GM12878 (cell line): ENCODE measurements at regions not wholly inside any gene's neighbourhood (a gene's known extent, or its start where the extent isn't known, plus 50 kb on each side); places are given as distances from the start of the nearest gene placed in this dataset.
A peak's percentile ranks its signal among the peaks of the same experiment; 100 is the strongest.
"Not testable (repeated sequence)": the region's sequence is repeated elsewhere in the genome, so short reads cannot be mapped to it uniquely, and the experiment has no call there.

Experiments used
- ATAC-seq: fragments of 200-7000 bp; cut with Tn5 transposase; 3 replicates; pipeline ENCODE4 v1.9.1; 2020; ENCODE audit warnings: mild to moderate bottlenecking, moderate library complexity
- BruUV-seq: library from RNA; stranded (reverse); fragments of 400-500 nt; replicated peaks from 2 replicates; lab custom pipeline; 2021; lab: Mats Ljungman, UMichigan
- CTCF ChIA-PET: fragments of 300-600 bp; sonication (Branson Sonifier 250); formaldehyde crosslinking; extraction: SDS; loops from one replicate; lab custom pipeline; 2021; ENCODE audit warnings: inconsistent platforms; lab: Yijun Ruan, JAX
- POLR2A ChIA-PET: fragments of 350-600 bp; formaldehyde crosslinking; extraction: SDS; loops from one replicate; lab custom pipeline; 2021; ENCODE audit warnings: inconsistent platforms; lab: Charles Lee
- RAD21 ChIA-PET: fragments of 300-600 bp; sonication (Branson Sonifier 250); formaldehyde crosslinking; loops from one replicate; lab custom pipeline; 2023; ENCODE audit warnings: antibody characterized with exemption; ENCODE audit not compliant: unreplicated experiment; lab: Charles Lee
- SMC1A ChIA-PET: fragments of 300-600 bp; sonication (Branson Sonifier 250); formaldehyde crosslinking; loops from one replicate; lab custom pipeline; 2023; ENCODE audit not compliant: unreplicated experiment, uncharacterized antibody; lab: Charles Lee
- DNase-seq: peaks from one replicate; pipeline ENCODE4 v3.0.0-alpha.2; 2011; ENCODE audit warnings: low read depth, low spot score
- FAIRE-seq: peaks from 3 replicates; lab custom pipeline; 2011; peaks lifted over from hg19 to GRCh38; lab: Jason Lieb, UNC
- H2AFZ ChIP-seq: 2 replicates; pipeline ENCODE4 v1.6.0; 2011; ENCODE audit warnings: low read depth, low read length, control low read depth; ENCODE audit not compliant: control insufficient read depth
- H3K27ac ChIP-seq: 2 replicates; pipeline ENCODE4 v1.5.1; 2011; ENCODE audit warnings: control low read depth; ENCODE audit not compliant: control insufficient read depth, insufficient read depth
- H3K27me3 ChIP-seq, 2 experiments: replicated peaks in 1 of 2; 2 replicates each; pipeline versions ENCODE4 v1.6.0 to v1.6.1; 2011; ENCODE audit warnings: low read length in 1 of 2; ENCODE audit not compliant: control insufficient read depth in 2 of 2, insufficient read depth in 2 of 2
- H3K36me3 ChIP-seq, 2 experiments: 2 replicates each; pipeline ENCODE4 v1.5.1; 2011; ENCODE audit warnings: low read length in 1 of 2; ENCODE audit not compliant: control insufficient read depth in 2 of 2, insufficient read depth in 2 of 2
- H3K4me1 ChIP-seq: 2 replicates; pipeline ENCODE4 v1.6.1; 2011; ENCODE audit warnings: mild to moderate bottlenecking, low read length, moderate library complexity, mixed read lengths; ENCODE audit not compliant: control insufficient read depth, insufficient read depth
- H3K4me2 ChIP-seq: 2 replicates; pipeline ENCODE4 v1.6.0; 2011; ENCODE audit warnings: control low read depth; ENCODE audit not compliant: control insufficient read depth, insufficient read depth
- H3K4me3 ChIP-seq: fragments of 200-600 bp; sonication (generic); 2 replicates; pipeline ENCODE4 v1.5.1; 2016
- H3K79me2 ChIP-seq: 2 replicates; pipeline ENCODE4 v1.6.0; 2011; ENCODE audit warnings: low read length; ENCODE audit not compliant: control insufficient read depth, insufficient read depth
- H3K9ac ChIP-seq: 2 replicates; pipeline ENCODE4 v1.8.0; 2011; ENCODE audit warnings: low read length, control low read depth, mixed read lengths; ENCODE audit not compliant: control insufficient read depth, insufficient read depth
- H3K9me3 ChIP-seq: replicated peaks from 3 replicates; pipeline ENCODE4 v1.5.1; 2011; ENCODE audit warnings: mild to moderate bottlenecking, low read length; ENCODE audit not compliant: control insufficient read depth, insufficient read depth
- H4K20me1 ChIP-seq: 2 replicates; pipeline ENCODE4 v1.6.0; 2011; ENCODE audit not compliant: control insufficient read depth, insufficient read depth
- RAD21 ChIP-seq: IDR thresholded peaks from 2 replicates; pipeline ENCODE4 v1.6.1; 2011; ENCODE audit warnings: mild to moderate bottlenecking, low read depth, low read length, moderate library complexity; ENCODE audit not compliant: insufficient read depth
- SMC3 ChIP-seq: IDR thresholded peaks from 2 replicates; pipeline ENCODE4 v1.6.1; 2011; ENCODE audit warnings: low read length, improper control_type of control experiment, borderline replicate concordance
- WGBS: methylation state at CpG from one replicate; pipeline ENCODE4 v1.1.6; 2016; ENCODE audit warnings: low lambda C conversion rate; ENCODE audit not compliant: insufficient replicate concordance, insufficient coverage; ENCODE audit errors: missing lambda C conversion rate; 5-methylcytosine and 5-hydroxymethylcytosine counted together
- in situ Hi-C: fragments of 300-500 bp; cut with MboI; formaldehyde crosslinking; loops from 9 replicates; pipeline ENCODE4 v1.14.3; 2018; ENCODE audit warnings: mixed read lengths
- intact Hi-C: fragments of 100-400 bp; cut with micrococcal nuclease; formaldehyde crosslinking; loops from one replicate; pipeline ENCODE4 v1.14.2; 2022; ENCODE audit not compliant: unreplicated experiment
- TF ChIP-seq, protein P1 (sequence below), 3 experiments: IDR thresholded peaks in 2 of 3; conservative IDR thresholded peaks in 1 of 3; 2 replicates each; pipeline ENCODE4 v1.5.1; 2011; ENCODE audit warnings: low read depth in 3 of 3, low read length in 3 of 3, mild to moderate bottlenecking in 3 of 3, control low read depth in 2 of 3, moderate library complexity in 2 of 3, inconsistent platforms in 1 of 3, mixed read lengths in 1 of 3; ENCODE audit not compliant: control insufficient read depth in 2 of 3, insufficient read depth in 1 of 3; ENCODE audit errors: extremely low read depth in 1 of 3

DNA sequence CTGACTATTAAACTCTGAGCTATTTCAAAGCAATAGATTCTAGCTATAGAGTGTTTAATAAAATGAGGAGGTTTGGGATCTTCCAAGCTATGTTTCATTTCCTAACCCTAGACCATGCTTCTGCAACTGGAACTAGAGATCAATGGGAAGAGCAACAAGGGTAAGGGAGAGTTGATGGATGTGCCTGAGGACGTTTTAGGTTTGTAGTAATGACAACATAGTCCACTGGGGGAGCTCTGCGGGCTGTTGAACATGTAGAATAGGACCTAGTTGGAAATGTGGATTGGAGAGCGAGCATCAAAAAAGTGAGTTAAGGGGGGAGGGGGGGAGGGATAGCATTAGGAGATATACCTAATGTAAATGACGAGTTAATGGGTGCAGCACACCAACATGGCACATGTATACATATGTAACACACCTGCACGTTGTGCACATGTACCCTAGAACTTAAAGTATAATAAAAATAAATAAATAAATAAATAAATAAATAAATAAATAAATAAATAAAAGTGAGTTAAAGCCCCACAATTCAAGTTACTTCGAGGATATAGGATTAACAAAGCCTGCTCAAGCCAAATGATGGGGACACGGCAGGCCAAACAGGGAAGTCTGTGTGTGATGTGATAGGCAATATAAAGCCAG, 165.7 kb upstream of the HES1 start:
- peaks cover 14% of the 10 kb centered on the region for H3K4me1 ChIP-seq
- POLR2A ChIA-PET, H4K20me1 ChIP-seq, in situ Hi-C loops, H3K27ac ChIP-seq, H3K79me2 ChIP-seq, H3K27me3 ChIP-seq, H2AFZ ChIP-seq, FAIRE-seq, H3K9ac ChIP-seq, H3K36me3 ChIP-seq, DNase-seq, BruUV-seq, H3K9me3 ChIP-seq: not testable (repeated sequence)
- H3K4me2 ChIP-seq: peak overlapping the region; percentile 56; the same call in 1 of the 2 replicates
- ChIA-PET CTCF (interaction anchor here (0.6 to 1.7 kb wide), 7 partner anchors 9 to 306 kb away, joined by 3 to 6 read pairs (median 3); no protein-coding TSS in a partner anchor), SMC1A (interaction anchor here (0.8 to 2.4 kb wide), 3 partner anchors 166 to 307 kb away, joined by 3 to 6 read pairs (median 3); partner anchors contain the start of gene HES1), RAD21 (interaction anchor here (0.9 kb wide), 1 partner anchor 64 kb away, joined by 3 read pairs; no protein-coding TSS in a partner anchor)
- 29% methylated on average over 7 of the region's 7 CpGs for WGBS
- intact Hi-C loops: loop anchor here (2.0 to 10.0 kb wide), 3 partner anchors 161 to 345 kb away; no protein-coding TSS in a partner anchor
- TF ChIP-seq RAD21: peak; percentile 38; the same call in 1 of the 2 replicates
- TF ChIP-seq, protein P1, sequence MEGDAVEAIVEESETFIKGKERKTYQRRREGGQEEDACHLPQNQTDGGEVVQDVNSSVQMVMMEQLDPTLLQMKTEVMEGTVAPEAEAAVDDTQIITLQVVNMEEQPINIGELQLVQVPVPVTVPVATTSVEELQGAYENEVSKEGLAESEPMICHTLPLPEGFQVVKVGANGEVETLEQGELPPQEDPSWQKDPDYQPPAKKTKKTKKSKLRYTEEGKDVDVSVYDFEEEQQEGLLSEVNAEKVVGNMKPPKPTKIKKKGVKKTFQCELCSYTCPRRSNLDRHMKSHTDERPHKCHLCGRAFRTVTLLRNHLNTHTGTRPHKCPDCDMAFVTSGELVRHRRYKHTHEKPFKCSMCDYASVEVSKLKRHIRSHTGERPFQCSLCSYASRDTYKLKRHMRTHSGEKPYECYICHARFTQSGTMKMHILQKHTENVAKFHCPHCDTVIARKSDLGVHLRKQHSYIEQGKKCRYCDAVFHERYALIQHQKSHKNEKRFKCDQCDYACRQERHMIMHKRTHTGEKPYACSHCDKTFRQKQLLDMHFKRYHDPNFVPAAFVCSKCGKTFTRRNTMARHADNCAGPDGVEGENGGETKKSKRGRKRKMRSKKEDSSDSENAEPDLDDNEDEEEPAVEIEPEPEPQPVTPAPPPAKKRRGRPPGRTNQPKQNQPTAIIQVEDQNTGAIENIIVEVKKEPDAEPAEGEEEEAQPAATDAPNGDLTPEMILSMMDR (IDR thresholded peaks at IDR 0.05 in 2 of 3, conservative IDR thresholded peaks at IDR 0.05 in 1 of 3; ENCODE audit: control insufficient read depth in 2 of 3, extremely low read depth in 1 of 3, insufficient read depth in 1 of 3, low read depth in 3 of 3, low read length in 3 of 3): peak; percentile 48 to 68 (median 58); a peak in 5 of 6 replicates
- peak; percentile 11; the same call in 1 of the 2 replicates for TF ChIP-seq SMC3
- H3K4me3 ChIP-seq: 0 out of 2 replicates have a peak overlapping the region, but pooled peaks have one; percentile 23
- ATAC-seq: peak; percentile 84
